ENCODE measurements at regions not wholly inside any gene's neighbourhood (a gene's known extent, or its start where the extent isn't known, plus 50 kb on each side); places are given as distances from the start of the nearest gene placed in this dataset.

- ChIA-PET POLR2A (no interaction called here), CTCF (no interaction called here)
- no peaks in the 10 kb centered on the region for H3K36me3 ChIP-seq (ENCODE audit: control insufficient read depth, insufficient read depth, low read length)
- no peak for DNase-seq (ENCODE audit: low read depth)
- no peak overlapping the region for H3K4me3 ChIP-seq (ENCODE audit: low read depth, low read length)
- no peaks in the 10 kb centered on the region for H3K27me3 ChIP-seq (ENCODE audit: control insufficient read depth, insufficient read depth, low read length)
- TF ChIP-seq CTCF (IDR thresholded peaks at IDR 0.05; ENCODE audit: insufficient read depth, low read depth, low read length) = no peak
Observed at GRCh38 chrY:19521976-19522375, 222.6 kb downstream of the KDM5D start.

GRCh38 chrY:19503092-19503449 is 241.5 kb downstream of the KDM5D start:
- no peaks in the 10 kb centered on the region for H3K27me3 ChIP-seq (ENCODE audit: control insufficient read depth, insufficient read depth, low read length)
- POLR2A ChIA-PET = no interaction called here
- CTCF ChIA-PET = no interaction called here

GRCh38 chrY:19502169-19503091 is 242.1 kb downstream of the KDM5D start:
- TF ChIP-seq CTCF (IDR thresholded peaks at IDR 0.05; ENCODE audit: insufficient read depth, low read depth, low read length) = no peak
- ChIA-PET POLR2A (no interaction called here), CTCF (no interaction called here)
- no peak for DNase-seq (ENCODE audit: low read depth)
- H3K27me3 ChIP-seq (ENCODE audit: control insufficient read depth, insufficient read depth, low read length) = no peaks in the 10 kb centered on the region
- H3K36me3 ChIP-seq (ENCODE audit: control insufficient read depth, insufficient read depth, low read length) = no peaks in the 10 kb centered on the region
- no peak overlapping the region for H3K4me3 ChIP-seq (ENCODE audit: low read depth, low read length)

More at GRCh38 chrY:19503092-19503449, 241.5 kb downstream of the KDM5D start:
- DNase-seq (ENCODE audit: low read depth) = no peak
- TF ChIP-seq CTCF (IDR thresholded peaks at IDR 0.05; ENCODE audit: insufficient read depth, low read depth, low read length) = no peak
- no peaks in the 10 kb centered on the region for H3K36me3 ChIP-seq (ENCODE audit: control insufficient read depth, insufficient read depth, low read length)
- H3K4me3 ChIP-seq (ENCODE audit: low read depth, low read length) = no peak overlapping the region

GRCh38 chrY:19498556-19498955 is 246.0 kb downstream of the KDM5D start:
- ChIA-PET POLR2A (no interaction called here), CTCF (no interaction called here)
- H3K36me3 ChIP-seq (ENCODE audit: control insufficient read depth, insufficient read depth, low read length) = no peaks in the 10 kb centered on the region
- DNase-seq (ENCODE audit: low read depth) = no peak
- H3K4me3 ChIP-seq (ENCODE audit: low read depth, low read length) = no peak overlapping the region
- H3K27me3 ChIP-seq (ENCODE audit: control insufficient read depth, insufficient read depth, low read length) = no peaks in the 10 kb centered on the region
- no peak for TF ChIP-seq CTCF (IDR thresholded peaks at IDR 0.05; ENCODE audit: insufficient read depth, low read depth, low read length)

- DNase-seq (ENCODE audit: low read depth) = no peak
- POLR2A ChIA-PET = no interaction called here
- Histone ChIP-seq H3K27me3 (ENCODE audit: control insufficient read depth, insufficient read depth, low read length) (no peaks in the 10 kb centered on the region), H3K36me3 (ENCODE audit: control insufficient read depth, insufficient read depth, low read length) (no peaks in the 10 kb centered on the region), H3K4me3 (ENCODE audit: low read depth, low read length) (no peak overlapping the region)
- CTCF ChIA-PET = no interaction called here
- no peak for TF ChIP-seq CTCF (IDR thresholded peaks at IDR 0.05; ENCODE audit: insufficient read depth, low read depth, low read length)
Observed at GRCh38 chrY:19487494-19487893, 257.0 kb downstream of the KDM5D start.

All from BJ (cell line).